Kidney epithelial cell (primary cell): ENCODE measurements at regions not wholly inside any gene's neighbourhood (a gene's known extent, or its start where the extent isn't known, plus 50 kb on each side); places are given as distances from the start of the nearest gene placed in this dataset.
"Not testable (repeated sequence)": the region's sequence is repeated elsewhere in the genome, so short reads cannot be mapped to it uniquely, and the experiment has no call there.

Experiments used
- DNase-seq: peaks from one replicate; pipeline ENCODE4 v3.0.0-alpha.2; 2010; ENCODE audit warnings: low read depth
- H3K27me3 ChIP-seq: 2 replicates; pipeline ENCODE4 v1.6.0; 2011; ENCODE audit warnings: low read length; ENCODE audit not compliant: control insufficient read depth, insufficient read depth
- H3K36me3 ChIP-seq: 2 replicates; pipeline ENCODE4 v1.5.1; 2011; ENCODE audit warnings: low read length; ENCODE audit not compliant: control insufficient read depth, insufficient read depth
- H3K4me3 ChIP-seq: 2 replicates; pipeline ENCODE4 v1.5.1; 2011; ENCODE audit warnings: low read depth, mild to moderate bottlenecking, control low read depth, low read length
- TF ChIP-seq, protein P1 (sequence below): IDR thresholded peaks from 2 replicates; pipeline ENCODE4 v1.5.1; 2011; ENCODE audit warnings: mild to moderate bottlenecking, moderate library complexity, low read length, control low read depth, inconsistent platforms; ENCODE audit not compliant: insufficient read depth, poor library complexity, severe bottlenecking

DNA sequence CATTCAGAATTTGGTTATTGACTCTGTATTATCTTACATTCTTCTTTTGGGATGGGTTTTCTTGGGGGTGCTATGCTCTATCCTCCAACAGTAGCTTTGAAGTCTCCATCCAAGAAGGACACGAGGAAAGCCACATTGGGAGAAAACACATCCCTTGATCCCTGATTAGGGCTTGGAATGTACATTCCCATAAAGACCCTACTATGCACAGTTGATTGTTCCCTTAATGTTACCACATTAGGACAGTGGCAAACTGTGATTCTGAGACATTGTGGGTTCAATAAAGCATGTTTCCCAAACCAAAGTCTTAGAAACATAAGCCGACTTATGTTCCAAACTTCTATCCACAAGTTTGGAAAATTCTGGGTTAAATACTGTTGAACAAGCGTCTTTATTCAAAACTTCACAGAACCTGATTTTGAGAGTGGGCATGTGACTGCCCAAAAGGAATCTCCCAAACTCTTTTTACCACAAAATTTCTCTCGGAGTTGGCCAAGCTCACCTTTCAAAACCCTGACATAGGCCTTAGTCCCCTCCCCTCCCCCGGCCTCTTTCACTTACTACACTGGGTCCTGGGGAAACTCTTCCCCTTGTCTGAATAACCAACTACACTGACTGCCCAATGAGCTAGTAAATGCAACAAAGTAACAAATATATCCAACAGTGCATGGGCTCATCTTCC lies 177.0 kb upstream of the KAZN start:
- no peak for DNase-seq
- TF ChIP-seq, protein P1, sequence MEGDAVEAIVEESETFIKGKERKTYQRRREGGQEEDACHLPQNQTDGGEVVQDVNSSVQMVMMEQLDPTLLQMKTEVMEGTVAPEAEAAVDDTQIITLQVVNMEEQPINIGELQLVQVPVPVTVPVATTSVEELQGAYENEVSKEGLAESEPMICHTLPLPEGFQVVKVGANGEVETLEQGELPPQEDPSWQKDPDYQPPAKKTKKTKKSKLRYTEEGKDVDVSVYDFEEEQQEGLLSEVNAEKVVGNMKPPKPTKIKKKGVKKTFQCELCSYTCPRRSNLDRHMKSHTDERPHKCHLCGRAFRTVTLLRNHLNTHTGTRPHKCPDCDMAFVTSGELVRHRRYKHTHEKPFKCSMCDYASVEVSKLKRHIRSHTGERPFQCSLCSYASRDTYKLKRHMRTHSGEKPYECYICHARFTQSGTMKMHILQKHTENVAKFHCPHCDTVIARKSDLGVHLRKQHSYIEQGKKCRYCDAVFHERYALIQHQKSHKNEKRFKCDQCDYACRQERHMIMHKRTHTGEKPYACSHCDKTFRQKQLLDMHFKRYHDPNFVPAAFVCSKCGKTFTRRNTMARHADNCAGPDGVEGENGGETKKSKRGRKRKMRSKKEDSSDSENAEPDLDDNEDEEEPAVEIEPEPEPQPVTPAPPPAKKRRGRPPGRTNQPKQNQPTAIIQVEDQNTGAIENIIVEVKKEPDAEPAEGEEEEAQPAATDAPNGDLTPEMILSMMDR: no peak
- Histone ChIP-seq H3K27me3 (no peaks in the 10 kb centered on the region), H3K36me3 (no peaks in the 10 kb centered on the region), H3K4me3 (no peak overlapping the region)

DNA sequence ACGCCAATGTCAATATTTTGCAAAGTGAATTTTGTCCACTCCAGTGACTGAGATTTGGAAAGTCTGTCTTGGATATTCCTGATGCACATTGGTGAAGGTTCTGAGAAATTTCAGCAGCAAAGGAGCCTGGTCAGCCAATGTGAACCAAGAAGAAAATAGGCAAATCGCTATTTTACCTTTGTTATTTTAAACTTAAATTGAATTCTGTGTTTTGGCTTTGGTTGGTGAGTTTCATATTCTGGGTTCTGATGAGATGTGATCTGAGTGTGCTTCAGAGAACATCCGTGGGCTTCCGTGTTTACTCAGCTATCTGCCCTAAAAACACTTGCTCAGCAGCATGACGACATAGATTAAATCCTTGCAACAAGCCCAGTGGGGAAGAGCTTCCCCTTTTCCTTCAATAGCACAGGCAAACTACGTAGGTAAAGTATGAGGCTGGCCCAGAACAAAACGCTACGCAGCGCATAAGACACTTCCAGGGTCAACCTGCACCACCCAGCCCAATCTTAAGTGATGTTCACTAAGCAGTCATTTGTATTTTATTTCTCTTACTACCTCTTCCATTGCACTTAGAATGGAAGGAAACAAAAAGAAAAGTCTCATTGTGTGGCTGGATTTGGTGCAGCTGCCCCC lies 176.4 kb upstream of the KAZN start:
- TF ChIP-seq, protein P1: no peak
- H3K27me3 ChIP-seq: no peaks in the 10 kb centered on the region
- no peak for DNase-seq
- no peaks in the 10 kb centered on the region for H3K36me3 ChIP-seq
- no peak overlapping the region for H3K4me3 ChIP-seq

DNA sequence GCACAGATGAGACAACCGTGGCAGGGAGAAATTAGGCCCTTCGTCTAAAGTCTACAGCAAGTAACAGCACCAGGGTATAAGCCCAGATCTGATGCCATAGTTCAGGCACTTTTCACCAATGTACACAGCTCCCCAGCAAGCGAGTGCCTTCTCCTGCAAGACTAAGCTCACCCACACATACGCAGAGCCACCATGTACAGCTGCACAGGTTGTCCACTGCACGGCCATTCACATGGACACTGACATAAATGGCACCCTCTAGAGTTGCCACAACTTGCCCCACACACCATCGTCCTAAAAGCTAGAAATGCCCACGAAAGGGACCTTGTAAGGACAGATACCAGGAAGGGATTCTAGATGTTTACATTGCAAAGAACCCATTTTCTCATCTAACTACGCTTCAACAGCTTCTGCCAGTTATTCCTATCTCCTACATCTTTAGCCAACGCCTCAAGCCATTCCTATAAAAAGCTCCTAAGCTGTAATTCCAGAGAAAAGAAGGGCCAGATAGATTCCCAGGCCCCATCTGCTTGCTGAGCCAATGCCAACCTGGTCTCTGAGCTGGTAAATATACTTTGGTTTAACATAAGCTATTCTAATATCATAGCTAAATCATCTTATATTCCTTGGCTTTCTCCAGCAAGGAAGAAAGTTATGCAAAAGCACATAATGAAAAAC lies 174.0 kb upstream of the KAZN start:
- DNase-seq: no peak
- H3K4me3 ChIP-seq: no peak overlapping the region

DNA sequence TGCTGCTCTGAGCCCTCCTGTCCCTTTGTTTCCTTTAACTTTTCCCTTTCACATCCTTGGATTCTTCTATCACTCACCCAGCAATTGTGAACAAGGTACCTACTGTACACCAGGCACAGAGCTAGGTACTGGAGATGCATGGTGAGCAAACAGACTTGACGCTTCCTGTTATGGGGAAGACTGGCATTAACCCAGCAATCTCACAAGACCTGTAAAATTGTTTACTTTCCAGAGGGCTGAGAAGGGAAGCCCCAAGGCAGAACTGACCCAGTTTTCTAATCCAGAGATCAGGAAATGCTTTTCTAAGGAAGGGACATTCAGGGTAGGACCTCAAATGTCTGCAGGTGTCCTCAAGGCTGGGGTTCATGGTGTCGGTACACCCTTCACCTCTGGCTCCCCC lies 171.6 kb upstream of the KAZN start:
- Histone ChIP-seq H3K36me3 (no peaks in the 10 kb centered on the region), H3K27me3 (no peaks in the 10 kb centered on the region), H3K4me3 (no peak overlapping the region)
- TF ChIP-seq, protein P1: no peak
- DNase-seq: no peak

More for the DNA sequence above, 174.0 kb upstream of the KAZN start:
- TF ChIP-seq, protein P1: no peak
- Histone ChIP-seq H3K36me3 (no peaks in the 10 kb centered on the region), H3K27me3 (no peaks in the 10 kb centered on the region)

DNA sequence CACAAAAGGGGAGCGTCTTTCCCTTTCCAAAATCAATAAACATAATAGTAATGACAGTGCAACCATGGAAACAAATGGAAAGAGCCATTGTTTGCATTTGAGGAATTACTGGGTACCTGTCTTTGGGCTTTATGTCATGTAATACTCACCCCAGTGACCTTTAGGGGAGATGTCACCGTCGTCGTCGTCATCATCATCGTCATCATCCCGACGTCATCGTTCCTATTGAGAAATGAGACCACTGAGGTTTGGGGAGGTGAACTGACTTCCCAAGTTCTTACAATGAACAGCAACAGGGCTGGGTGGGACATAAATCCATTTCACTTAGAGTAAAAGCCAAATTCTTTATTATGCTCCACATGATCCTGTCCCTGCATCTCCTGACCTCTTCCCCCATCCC lies 168.9 kb upstream of the KAZN start:
- Histone ChIP-seq H3K36me3 (no peaks in the 10 kb centered on the region), H3K27me3 (no peaks in the 10 kb centered on the region), H3K4me3 (no peak overlapping the region)
- TF ChIP-seq, protein P1: no peak
- no peak for DNase-seq

DNA sequence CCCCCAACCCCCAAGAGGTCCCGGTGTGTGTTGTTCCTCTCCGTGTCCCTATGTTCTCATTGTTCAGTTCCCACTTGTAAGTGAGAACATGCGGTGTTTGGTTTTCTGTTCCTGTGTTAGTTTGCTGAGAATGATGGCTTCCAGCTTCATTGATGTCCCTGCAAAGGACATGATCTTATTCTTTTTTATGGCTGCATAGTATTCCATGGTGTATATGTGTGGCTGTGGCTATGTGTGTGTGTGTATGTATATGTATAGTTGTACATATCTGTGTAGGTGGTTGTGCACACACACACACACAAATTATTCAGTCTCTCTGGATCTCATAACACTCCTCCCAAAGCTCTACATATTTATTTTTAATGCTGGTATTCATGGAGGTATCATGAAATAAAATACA lies 165.8 kb upstream of the KAZN start:
- not testable (repeated sequence) for H3K36me3 ChIP-seq, H3K4me3 ChIP-seq, H3K27me3 ChIP-seq, DNase-seq
